Loucy (cell line): ENCODE measurements at regions not wholly inside any gene's neighbourhood (a gene's known extent, or its start where the extent isn't known, plus 50 kb on each side); places are given as distances from the start of the nearest gene placed in this dataset.
"Not testable (repeated sequence)": the region's sequence is repeated elsewhere in the genome, so short reads cannot be mapped to it uniquely, and the experiment has no call there.

ENCODE experiments used
- H2AFZ ChIP-seq: fragments of 200-600 bp; sonication (generic); 2 replicates; pipeline ENCODE4 v1.6.0; 2016; ENCODE audit warnings: antibody characterized with exemption, mild to moderate bottlenecking, low read length, moderate library complexity
- H3F3A ChIP-seq: fragments of 200-600 bp; 2 replicates; pipeline ENCODE4 v1.6.0; 2016; ENCODE audit warnings: antibody characterized with exemption, low read depth, mild to moderate bottlenecking
- H3K27me3 ChIP-seq: fragments of 200-600 bp; sonication (generic); 2 replicates; pipeline ENCODE4 v1.6.1; 2014; ENCODE audit warnings: low read length, mild to moderate bottlenecking; ENCODE audit not compliant: insufficient read depth, poor library complexity, severe bottlenecking
- H3K36me3 ChIP-seq: fragments of 200-600 bp; sonication (generic); 2 replicates; pipeline ENCODE4 v1.6.1; 2016; ENCODE audit warnings: low read length; ENCODE audit not compliant: insufficient read depth
- H3K4me1 ChIP-seq: fragments of 200-600 bp; sonication (generic); 2 replicates; pipeline ENCODE4 v1.5.1; 2014; ENCODE audit warnings: low read length, mild to moderate bottlenecking; ENCODE audit not compliant: insufficient read depth, poor library complexity, severe bottlenecking
- H3K4me2 ChIP-seq: fragments of 200-600 bp; sonication (generic); 2 replicates; pipeline ENCODE4 v1.6.0; 2014; ENCODE audit warnings: antibody characterized with exemption, low read length, low read depth, mild to moderate bottlenecking; ENCODE audit not compliant: poor library complexity, severe bottlenecking
- H3K4me3 ChIP-seq: fragments of 200-600 bp; sonication (generic); 2 replicates; pipeline ENCODE4 v1.5.1; 2014; ENCODE audit warnings: low read length, mild to moderate bottlenecking, mixed read lengths; ENCODE audit not compliant: poor library complexity, severe bottlenecking
- H3K79me2 ChIP-seq: fragments of 200-600 bp; sonication (generic); 2 replicates; pipeline ENCODE4 v1.6.1; 2014; ENCODE audit warnings: low read length; ENCODE audit not compliant: insufficient read depth
- H3K9ac ChIP-seq: fragments of 200-600 bp; sonication (generic); 2 replicates; pipeline ENCODE4 v1.6.0; 2014; ENCODE audit warnings: mild to moderate bottlenecking, low read depth, low read length, moderate library complexity; ENCODE audit not compliant: poor library complexity, severe bottlenecking
- H3K9me2 ChIP-seq: fragments of 200-600 bp; sonication (generic); replicated peaks from 2 replicates; pipeline ENCODE4 v1.6.1; 2016; ENCODE audit warnings: low read depth, low read length, mixed read lengths
- H3K9me3 ChIP-seq: fragments of 200-600 bp; sonication (generic); 2 replicates; pipeline ENCODE4 v1.6.1; 2014; ENCODE audit warnings: mild to moderate bottlenecking, antibody characterized with exemption, low read length, low read depth; ENCODE audit not compliant: insufficient read depth
- H4K20me1 ChIP-seq: fragments of 200-600 bp; sonication (generic); 2 replicates; pipeline ENCODE4 v1.6.0; 2014; ENCODE audit warnings: antibody characterized with exemption, low read length, mild to moderate bottlenecking; ENCODE audit not compliant: insufficient read depth, poor library complexity, severe bottlenecking
- CTCF ChIP-seq: fragments of 200-600 bp; sonication (generic); conservative IDR thresholded peaks from 2 replicates; pipeline ENCODE4 v1.5.1; 2014; ENCODE audit warnings: mild to moderate bottlenecking, antibody characterized with exemption, low read length
- EZH2phosphoT487 ChIP-seq: fragments of 200-600 bp; IDR thresholded peaks from 2 replicates; pipeline ENCODE4 v1.6.1; 2018; ENCODE audit warnings: antibody characterized with exemption, mild to moderate bottlenecking, moderate library complexity, borderline replicate concordance

- Histone ChIP-seq H3K9ac (no peak overlapping the region), H3K4me3 (no peak overlapping the region), H3K79me2 (no peaks in the 10 kb centered on the region), H3K36me3 (no peaks in the 10 kb centered on the region), H3K9me3 (no peaks in the 10 kb centered on the region), H3F3A (no peaks in the 10 kb centered on the region), H3K9me2 (no peaks in the 10 kb centered on the region), H3K27me3 (no peaks in the 10 kb centered on the region), H3K4me1 (no peaks in the 10 kb centered on the region), H3K4me2 (no peak overlapping the region), H2AFZ (no peak overlapping the region), H4K20me1 (no peaks in the 10 kb centered on the region)
- no peak for TF ChIP-seq CTCF
- no peak for TF ChIP-seq EZH2phosphoT487
Observed at GRCh38 chr4:156290811-156291210, 337.1 kb upstream of the CTSO start.

DNA sequence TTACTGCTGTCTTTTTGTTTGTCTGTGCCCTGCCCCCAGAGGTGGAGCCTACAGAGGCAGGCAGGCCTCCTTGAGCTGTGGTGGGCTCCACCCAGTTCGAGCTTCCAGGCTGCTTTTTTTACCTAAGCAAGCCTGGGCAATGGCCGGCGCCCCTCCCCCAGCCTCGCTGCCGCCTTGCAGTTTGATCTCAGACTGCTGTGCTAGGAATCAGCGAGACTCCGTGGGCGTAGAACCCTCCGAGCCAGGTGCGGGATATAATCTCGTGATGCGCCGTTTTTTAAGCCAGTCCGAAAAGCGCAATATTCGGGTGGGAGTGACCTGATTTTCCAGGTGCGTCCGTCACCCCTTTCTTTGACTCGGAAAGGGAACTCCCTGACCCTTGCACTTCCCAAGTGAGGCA lies 336.4 kb upstream of the CTSO start:
- H3K4me2 ChIP-seq, H2AFZ ChIP-seq, H3K27me3 ChIP-seq, H3K9ac ChIP-seq, H3K79me2 ChIP-seq, H3K4me3 ChIP-seq, H3K4me1 ChIP-seq, H3K9me2 ChIP-seq, H4K20me1 ChIP-seq, H3F3A ChIP-seq, H3K36me3 ChIP-seq, H3K9me3 ChIP-seq: not testable (repeated sequence)

- Histone ChIP-seq H3K9me3 (no peaks in the 10 kb centered on the region), H3K4me1 (no peaks in the 10 kb centered on the region), H3K79me2 (no peaks in the 10 kb centered on the region), H3K9ac (no peak overlapping the region), H3K36me3 (no peaks in the 10 kb centered on the region), H3K9me2 (no peaks in the 10 kb centered on the region), H2AFZ (no peak overlapping the region), H4K20me1 (no peaks in the 10 kb centered on the region), H3F3A (no peaks in the 10 kb centered on the region), H3K4me3 (no peak overlapping the region), H3K27me3 (no peaks in the 10 kb centered on the region), H3K4me2 (no peak overlapping the region)
- TF ChIP-seq EZH2phosphoT487 (no peak), CTCF (no peak)
Observed at GRCh38 chr4:156280686-156281085, 327.0 kb upstream of the CTSO start.

DNA sequence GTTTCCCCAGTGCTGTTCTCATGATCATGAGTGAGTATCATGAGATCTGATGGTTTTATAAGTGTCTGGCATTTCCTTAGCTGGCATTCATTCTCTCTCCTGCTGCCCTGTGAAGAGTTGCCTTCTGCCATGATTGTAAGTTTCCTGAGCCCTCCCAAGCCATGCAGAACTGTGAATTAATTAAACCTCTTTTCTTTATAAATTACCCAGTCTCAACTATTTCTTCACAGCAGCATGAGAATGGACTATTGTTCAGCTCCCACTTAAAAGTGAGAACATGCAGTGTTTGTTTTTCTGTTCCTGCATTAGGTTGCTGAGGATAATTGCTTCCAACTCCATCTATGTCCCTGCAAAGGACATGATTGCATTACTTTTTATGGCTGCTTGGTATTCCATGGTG lies 311.7 kb upstream of the CTSO start:
- Histone ChIP-seq H3K9me2 (no peaks in the 10 kb centered on the region), H3K9ac (no peak overlapping the region), H3K4me3 (no peak overlapping the region), H3K36me3 (no peaks in the 10 kb centered on the region), H3K9me3 (no peaks in the 10 kb centered on the region), H3K79me2 (no peaks in the 10 kb centered on the region), H4K20me1 (no peaks in the 10 kb centered on the region), H3K27me3 (no peaks in the 10 kb centered on the region), H3K4me1 (no peaks in the 10 kb centered on the region), H3F3A (no peaks in the 10 kb centered on the region), H2AFZ (no peak overlapping the region), H3K4me2 (no peak overlapping the region)
- no peak for TF ChIP-seq CTCF
- no peak for TF ChIP-seq EZH2phosphoT487
